Esophagus muscularis mucosa (tissue), 4 donors: ENCODE measurements at regions not wholly inside any gene's neighbourhood (a gene's known extent, or its start where the extent isn't known, plus 50 kb on each side); places are given as distances from the start of the nearest gene placed in this dataset.

Source experiments
- CTCF ChIP-seq, 3 experiments: fragments of 200-600 bp in 2 of 3; fragments of 450-650 bp in 1 of 3; sonication (generic) in 2 of 3; IDR thresholded peaks; one replicate each; pipeline ENCODE4 v1.5.1; 2017 to 2019; ENCODE audit warnings: antibody characterized with exemption in 3 of 3, mild to moderate bottlenecking in 2 of 3, moderate library complexity in 1 of 3
- EP300 ChIP-seq: sonication (generic); formaldehyde crosslinking; IDR thresholded peaks from one replicate; pipeline ENCODE4 v1.6.1; 2017; ENCODE audit warnings: antibody characterized with exemption
- POLR2A ChIP-seq: fragments of 450-650 bp; IDR thresholded peaks from one replicate; pipeline ENCODE4 v1.6.1; 2017; ENCODE audit warnings: antibody characterized with exemption, moderate library complexity, mild to moderate bottlenecking, low read depth
- POLR2AphosphoS5 ChIP-seq, 2 donors: sonication (generic); formaldehyde crosslinking; IDR thresholded peaks; one replicate each; pipeline ENCODE4 v1.6.1; 2017; ENCODE audit warnings: antibody characterized with exemption in 2 of 2

- no peak for TF ChIP-seq CTCF (IDR thresholded peaks at IDR 0.05)
- TF ChIP-seq POLR2A, result no peak
- TF ChIP-seq EP300, result no peak
- TF ChIP-seq POLR2AphosphoS5 (IDR thresholded peaks at IDR 0.05), result no peak
These were observed 698.5 kb downstream of the FRK start for GRCh38 chr6:115362234-115362633.
